Endometrium (tissue), 2 donors: ENCODE measurements at regions not wholly inside any gene's neighbourhood (a gene's known extent, or its start where the extent isn't known, plus 50 kb on each side); places are given as distances from the start of the nearest gene placed in this dataset.

ENCODE experiments used
- FAIRE-seq: peaks from 2 replicates; lab custom pipeline; 2012; peaks lifted over from hg19 to GRCh38; lab: Jason Lieb, UNC
- donor health status: control.
- donor health status: control.

DNA sequence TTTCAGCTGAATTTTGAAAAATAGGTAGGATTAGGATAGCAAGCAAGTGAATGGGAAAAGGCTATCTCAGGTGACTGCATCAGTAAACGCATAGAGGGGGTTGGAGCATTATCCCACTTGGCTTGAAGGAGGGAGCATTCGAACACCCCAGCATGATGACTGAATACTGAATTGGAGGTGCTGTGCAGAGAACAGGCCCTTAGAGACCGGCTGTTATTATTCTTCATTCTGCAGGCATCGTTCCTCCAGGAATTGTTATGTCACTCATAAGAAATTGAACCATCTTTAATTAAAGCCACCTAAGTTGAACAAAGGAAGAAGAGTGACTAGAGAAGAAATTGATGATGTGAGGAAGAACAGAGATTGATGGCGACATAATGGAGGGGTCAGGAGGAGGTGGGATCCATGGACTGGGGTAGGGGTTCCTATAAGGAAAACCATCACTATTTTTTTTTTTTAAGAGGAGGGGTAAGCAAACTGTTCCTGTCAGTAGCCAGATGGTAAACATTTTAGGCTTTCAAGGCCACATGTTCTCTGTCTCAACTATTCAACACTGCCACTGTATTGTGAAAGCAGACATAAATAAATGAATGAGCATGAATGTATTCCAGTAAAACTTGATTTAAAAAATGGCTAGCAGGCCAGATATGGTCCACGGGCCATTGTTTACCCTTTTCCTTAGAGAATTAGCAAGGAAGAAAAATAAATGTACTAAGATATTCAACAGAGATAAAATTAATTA is 264.7 kb upstream of the TAC1 start:
- no peak for FAIRE-seq

DNA sequence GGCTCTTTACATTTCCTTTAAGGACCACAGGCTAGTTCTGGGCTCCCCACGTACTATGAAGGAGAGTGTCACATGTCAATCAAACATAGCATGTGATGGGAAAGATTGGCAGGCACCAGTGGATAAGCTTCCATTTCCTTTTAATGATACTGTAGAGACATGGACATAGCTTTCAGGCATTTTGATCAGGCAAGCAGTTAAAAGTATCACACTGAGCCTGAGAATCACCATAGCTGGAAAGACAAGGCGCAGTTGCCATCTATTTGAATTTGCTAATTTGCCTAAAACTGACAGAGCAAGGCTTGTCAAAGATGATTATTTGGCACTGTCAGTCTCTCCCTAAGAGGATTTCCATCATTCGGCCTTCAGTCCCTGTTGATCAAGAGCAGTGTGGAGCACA is 263.4 kb upstream of the TAC1 start:
- FAIRE-seq: no peak

DNA sequence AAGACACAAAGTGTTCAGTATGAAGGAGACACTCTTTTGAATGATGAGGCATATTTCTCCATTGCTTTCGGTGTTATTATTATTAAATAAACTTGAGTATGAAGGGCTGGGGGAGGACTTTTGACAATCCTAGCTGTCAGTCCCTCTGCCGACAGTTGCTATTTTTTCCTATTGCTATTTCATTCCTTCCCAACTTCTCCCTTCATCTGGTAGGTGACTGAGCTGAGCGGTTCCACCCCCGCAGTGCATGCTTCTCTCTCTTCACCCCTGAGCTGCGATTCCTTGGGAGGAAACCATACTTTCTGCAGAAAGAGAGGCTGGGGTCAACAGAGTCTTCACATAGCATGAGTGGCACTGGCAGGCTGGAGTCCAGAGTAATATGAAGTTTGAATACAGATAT is 261.2 kb upstream of the TAC1 start:
- FAIRE-seq: no peak

DNA sequence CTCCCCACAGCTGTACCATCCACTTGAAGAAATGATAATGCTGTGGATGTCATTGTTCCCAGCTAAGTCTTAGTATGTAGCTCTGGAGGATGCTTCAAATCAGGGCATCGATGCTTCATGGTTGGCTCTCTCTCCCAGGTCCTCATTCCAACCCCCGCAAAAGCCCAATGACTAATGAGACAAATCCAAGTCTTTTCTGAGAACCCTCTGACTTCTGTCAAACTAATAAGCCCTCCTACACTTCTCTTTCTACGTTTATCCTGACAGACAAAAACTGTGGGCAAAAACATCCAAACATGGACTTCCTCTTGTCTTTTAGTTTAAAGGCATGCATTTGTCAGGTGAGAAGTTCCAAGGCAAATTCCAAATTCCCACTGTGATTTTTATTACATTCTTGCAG is 260.4 kb upstream of the TAC1 start:
- no peak for FAIRE-seq

DNA sequence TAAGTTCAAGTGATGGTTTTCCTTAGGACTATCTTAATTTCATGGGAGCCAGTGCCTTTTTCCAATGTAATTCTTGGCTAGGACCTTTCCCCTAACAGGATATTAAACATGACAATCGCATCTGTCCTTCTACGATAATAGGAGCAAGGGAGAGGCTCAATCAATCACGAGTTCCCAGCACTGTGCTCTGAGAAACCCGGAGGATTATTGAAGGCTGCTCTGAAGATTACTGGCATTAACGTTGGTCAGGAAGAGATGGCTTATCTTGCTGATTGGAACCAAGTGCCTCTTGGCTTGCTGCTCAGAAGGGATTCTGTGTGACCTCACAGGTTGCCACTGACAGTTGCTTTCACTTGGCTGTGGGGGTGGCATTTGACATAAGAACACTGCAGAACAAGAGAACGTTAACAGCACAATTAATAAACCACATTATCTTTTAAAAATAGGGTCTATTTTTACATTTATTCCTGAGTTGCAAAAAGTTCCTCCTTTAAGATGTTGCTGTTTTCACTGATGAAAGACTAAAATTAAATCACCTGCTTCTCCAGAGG is 252.1 kb upstream of the TAC1 start:
- no peak for FAIRE-seq

DNA sequence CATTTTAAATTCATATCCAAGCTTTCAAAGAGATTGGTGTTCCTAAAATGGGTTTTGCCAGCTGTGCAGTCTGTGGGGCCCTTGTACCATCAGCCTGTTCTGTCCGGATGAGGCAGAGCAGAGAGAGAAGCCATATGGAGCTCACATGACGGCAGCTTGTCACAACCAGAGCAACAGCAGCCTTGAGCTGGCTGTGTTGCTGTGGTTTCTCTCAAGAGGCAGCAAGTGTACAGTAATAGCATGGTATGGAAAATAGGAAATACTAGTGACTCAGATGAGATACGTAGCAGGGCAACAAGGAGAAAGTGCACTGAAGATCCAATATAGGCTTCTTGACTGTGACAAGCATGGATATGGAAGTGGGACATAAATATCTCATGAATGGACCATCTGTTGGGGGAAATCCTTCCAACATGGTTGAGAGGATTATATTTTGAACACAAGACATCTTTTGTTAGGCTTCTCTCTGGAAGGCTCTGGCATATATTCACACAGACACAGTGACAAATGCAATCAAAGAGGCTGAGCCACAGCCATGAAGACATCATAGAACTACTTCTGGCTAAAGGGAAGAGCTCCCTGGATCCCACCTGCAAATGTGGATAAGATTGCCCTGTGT is 251.0 kb upstream of the TAC1 start:
- FAIRE-seq: no peak

DNA sequence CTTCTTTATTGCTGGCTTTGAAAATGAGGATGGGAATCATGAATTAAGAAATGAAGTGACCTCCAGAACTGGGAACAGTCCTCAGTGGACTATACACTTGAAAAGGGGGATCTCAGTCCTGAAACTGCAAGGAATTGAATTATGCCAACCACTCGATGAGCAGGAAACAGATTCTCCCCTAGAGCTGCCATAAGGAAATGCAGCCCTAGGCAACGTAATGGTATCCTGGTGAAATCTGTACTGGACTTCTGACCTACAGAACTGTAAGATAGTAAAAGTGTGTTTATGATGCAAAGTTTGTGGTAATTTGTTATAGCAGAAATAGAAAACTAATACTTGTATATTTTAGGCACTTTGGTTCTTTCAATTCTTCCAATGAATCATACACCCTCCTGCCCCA is 236.4 kb upstream of the TAC1 start:
- FAIRE-seq: no peak

DNA sequence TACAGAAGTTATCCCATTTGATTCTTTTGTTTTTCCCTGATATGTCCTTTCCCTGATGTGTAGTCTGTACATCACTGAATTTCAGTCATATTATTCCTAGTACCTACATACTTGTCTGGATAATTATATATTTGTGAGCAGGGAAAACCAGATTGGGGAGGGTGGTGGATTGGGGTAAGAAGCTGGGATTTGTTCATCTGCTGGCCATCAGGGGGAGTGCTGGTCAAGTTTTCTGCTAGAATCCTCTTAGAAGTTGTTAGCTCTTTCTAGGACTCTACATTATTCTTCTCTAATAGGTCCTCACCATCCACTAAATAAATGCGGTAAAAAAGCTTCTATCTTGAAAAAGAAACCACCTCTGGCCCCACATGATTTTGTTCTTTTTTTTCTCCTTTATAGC is 232.7 kb upstream of the TAC1 start:
- no peak for FAIRE-seq

DNA sequence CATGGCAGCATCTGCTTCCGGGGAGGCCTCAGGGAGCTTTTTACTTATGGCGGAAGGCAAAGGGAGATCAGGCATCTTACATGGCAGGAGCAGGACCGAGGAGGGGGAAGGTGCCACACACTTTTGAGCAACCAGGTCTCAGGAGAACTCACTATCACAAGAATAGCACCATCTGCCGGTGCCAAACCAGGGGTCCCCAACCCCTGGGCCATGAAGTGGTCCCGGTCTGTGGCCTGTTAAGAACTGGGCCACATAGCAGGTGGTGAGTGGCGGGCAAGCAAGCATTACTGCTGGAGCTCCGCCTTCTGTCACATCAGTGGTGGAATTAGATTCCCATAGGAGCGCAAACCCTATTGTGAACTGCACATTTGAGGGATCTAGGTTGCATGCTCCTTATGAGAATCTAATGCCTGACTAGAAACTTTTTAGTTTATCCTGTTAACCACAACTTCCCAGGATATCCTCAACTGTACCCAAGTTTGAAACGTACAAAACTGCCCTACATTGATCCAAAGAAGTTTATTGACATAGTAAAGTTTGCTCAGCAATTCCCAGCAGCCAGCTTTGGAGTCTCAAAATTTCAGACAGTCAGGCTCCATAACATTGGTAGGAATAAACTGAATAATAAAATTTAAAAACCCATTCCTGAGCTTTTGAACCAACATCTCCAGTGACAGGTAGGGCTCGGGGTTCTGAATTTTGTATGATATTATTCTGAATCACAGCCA is 228.4 kb upstream of the TAC1 start:
- no peak for FAIRE-seq

DNA sequence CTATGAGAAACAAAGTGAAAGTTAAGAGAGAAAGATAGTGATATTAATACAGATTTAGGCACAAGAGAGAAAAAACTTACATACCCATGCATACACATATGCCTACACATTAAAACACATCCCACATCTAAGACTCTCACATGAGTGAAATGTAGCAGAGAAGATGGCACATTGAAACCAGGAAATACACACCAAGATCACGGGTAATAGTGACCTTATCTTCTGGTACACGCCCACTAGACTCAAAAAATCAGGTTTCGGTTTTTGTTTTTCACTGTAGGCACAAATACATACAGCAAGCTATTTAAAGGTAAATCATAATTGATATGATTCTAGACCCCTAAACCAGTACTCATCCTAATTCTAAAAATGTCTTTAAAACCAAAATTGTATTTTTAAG is 225.2 kb upstream of the TAC1 start:
- FAIRE-seq: no peak

DNA sequence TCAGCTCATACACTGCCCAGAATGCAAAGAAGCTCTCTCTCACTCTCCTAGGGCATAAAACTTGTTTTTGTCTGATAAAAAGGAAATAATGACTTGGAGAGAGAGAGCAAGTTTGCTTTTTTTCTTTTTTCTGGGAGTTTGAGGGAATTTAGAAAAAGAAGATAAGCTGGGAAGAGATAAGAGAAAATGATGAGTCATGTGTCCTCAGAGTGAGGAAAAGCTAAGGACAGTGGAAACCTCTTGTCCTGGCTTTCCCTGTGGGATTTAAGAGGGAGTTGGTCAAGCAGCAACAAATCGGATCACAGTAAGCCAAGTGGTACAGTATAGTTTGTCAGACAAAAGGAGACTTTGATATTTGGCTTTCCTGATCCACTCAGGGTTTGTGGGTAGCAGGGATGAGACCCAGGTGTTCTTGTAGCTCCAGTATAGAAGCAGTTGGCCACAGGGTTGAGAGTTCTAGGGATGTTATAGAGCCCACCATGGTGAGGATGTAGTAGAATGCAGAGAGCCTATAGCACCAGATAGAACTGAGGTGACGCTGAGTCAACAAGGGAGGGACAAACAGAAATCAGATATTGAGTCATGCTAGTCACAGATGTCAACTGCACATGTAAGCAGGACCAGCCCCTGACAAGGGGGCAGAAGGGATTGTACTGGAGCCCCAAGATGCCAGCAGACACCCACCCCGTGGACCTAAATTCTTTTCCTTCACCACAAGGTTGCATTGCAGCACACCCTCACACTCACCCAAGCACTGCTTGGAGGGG is 219.3 kb upstream of the TAC1 start:
- FAIRE-seq: no peak

DNA sequence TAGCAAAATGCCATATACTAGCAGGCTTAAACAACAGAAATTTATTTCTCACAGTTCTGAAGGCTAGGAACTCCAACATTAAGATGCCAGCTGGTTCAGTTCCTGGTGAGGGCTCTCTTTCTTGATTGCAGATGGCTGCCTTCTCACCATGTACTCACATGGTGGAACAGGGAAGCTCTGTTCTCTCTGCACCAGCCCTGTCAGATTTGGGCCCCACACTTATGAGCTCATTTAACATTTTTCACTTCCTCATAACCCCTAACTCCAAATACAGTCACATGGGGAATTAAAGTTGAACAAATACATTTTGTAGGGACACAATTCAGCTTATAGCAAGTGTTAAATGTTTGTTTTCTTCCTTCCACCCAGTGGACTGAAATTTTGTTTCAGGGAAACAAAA is 218.6 kb upstream of the TAC1 start:
- no peak for FAIRE-seq

DNA sequence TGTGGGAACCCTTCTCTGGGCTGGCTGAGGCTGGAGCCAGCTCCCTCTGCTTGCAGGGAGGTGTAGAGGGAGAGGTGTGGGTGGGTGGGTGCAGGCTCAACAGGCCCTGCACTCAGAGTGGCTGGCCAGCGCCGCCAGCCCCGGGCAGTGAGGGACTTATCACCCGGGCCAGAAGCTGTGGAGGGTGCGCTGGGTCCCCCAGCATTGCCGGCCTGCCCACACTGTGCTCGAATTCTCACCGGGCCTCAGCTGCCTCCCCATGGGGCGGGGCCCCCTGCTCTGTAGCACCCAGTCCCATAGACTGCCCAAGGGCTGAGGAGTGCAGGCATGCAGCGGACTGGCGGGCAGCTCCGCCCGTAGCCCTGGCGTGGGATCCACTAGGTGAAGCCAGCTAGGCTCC is 190.7 kb upstream of the TAC1 start:
- no peak for FAIRE-seq

DNA sequence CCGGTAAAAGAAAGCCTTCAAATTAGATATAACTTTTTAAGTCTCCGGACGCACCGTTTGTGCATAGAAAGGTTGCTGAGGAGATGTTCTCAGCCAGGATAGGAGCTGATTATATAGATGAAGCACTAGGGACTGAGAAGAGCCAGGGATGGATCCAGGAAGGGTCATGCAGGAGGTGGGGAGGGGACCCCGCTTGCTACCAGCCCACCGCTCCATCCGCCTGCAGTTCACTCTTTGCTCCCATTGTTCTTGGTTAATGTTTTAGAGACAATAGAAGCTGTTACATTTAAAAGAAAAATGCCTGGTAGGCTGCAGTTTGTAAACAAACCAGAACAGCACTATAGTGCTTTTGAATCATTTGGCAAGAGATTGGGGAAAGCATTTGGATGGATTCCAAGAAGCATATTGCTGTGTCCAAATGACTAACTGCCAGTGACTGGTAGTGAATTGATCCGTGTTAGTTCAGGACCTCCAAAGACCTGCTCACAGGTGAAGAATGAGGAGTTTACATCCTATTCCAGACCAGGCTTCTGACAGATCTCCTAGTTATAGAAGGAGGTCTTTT is 175.9 kb upstream of the TAC1 start:
- FAIRE-seq: no peak

DNA sequence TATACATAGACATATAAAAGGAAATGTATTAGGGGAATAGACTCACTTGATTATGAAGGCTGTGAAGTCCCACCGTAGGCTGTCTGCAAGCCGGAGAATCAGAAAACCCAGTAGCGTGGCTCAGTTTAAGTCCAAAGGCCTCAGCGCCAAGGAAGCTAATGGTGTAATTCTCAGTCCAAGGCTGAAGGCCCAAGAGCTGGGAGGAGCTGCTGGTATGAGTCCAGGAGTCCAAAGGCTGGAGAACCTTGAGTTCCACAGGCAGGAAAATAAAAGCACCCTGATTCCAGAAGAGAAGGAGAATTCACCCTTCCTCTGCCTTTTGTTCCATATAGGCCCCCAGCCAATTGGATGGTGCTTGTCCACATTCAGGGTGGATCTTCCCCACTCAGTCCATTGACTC is 166.2 kb upstream of the TAC1 start:
- no peak for FAIRE-seq

DNA sequence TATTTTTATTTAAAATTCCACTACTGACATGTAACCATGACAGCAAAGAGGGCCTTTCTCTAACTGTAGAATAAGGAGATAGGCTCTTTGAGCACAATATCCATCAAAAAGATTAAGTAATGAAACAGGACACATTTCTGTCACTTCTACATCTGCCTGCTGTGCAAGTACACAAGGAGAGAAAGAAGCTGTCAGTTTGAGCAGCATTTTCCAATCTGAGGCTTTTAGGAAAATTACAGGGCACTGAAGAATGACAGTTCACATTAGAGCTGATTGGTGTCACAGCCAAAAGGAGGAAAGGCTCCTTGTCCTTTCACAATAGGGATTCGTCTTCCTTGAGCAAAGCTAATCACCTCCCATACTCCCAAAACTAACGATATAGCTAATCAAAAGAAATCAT is 158.8 kb upstream of the TAC1 start:
- FAIRE-seq: no peak

DNA sequence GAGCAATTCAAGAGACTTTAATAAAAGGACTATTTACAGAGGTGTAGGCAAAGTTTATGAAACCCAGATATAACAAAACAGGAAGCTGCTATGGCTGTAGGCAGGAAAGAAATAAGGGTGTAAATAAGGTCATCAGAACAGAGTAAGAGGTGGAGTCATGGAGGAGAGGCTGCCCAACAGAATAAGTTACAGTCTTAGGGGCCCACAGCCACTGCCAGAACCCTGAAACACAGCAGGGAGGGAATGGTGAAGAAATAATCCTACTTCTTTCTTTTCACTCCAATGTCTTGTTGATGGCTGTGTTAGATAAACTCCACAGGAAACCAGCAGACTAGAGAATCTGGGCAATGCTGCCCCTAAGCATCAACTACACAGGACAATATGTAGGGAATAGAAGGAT is 155.8 kb upstream of the TAC1 start:
- no peak for FAIRE-seq

DNA sequence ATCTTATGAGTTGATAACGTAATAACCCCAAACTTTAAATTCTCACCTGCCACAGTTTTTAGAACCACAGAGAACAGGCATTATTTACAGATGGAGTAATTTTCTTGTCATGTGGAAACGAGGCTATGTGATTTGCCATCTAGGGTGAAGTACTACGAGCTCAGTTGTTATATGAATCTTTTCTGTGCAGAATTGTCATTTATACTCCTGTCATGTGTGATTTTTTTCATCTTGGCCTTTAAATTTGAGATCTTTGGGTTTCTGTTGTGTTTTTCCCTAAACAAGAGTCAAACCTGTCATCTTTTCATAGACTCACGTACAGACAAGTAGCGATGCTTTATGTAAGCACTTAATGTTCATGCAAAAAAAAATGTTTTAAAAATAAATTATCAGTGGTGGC is 153.7 kb upstream of the TAC1 start:
- no peak for FAIRE-seq

DNA sequence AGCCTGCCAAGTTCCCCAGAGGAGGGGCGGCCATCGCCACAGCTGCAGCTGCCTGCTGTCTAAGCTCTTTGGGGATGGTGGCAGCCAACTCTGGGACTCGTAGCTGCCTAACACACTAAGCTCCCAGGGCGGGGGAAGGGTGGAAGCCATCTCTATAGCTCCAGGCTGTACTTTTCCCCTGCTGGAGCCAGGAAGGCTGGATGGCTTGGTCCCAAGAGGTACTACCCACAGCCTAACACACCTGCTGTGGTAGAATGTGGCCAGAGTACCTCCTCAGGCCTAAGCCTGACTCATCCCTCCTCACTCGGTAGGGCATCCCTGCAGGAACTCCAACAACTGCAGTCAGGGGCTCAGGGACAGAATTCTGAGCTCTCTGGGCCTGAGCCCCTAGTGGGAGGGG is 151.7 kb upstream of the TAC1 start:
- FAIRE-seq: no peak

DNA sequence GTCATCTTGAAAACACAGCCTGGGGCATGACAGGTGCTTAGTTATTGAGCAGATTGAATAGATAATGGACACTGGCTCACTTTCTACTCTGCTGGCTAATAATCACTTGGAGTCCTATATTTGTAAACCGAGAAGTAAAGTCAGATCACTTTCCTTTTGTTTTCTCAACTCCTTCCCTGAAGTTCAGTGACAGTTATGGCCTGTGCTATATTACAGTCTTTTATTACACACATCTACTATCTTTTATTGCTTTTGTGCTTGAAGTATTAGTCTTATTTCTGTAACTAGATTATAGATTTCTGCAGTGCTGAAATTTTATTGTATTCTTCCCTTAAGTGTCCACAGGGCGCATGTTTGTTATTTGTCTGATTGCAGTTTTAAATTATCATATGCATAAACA is 136.4 kb upstream of the TAC1 start:
- FAIRE-seq: no peak

DNA sequence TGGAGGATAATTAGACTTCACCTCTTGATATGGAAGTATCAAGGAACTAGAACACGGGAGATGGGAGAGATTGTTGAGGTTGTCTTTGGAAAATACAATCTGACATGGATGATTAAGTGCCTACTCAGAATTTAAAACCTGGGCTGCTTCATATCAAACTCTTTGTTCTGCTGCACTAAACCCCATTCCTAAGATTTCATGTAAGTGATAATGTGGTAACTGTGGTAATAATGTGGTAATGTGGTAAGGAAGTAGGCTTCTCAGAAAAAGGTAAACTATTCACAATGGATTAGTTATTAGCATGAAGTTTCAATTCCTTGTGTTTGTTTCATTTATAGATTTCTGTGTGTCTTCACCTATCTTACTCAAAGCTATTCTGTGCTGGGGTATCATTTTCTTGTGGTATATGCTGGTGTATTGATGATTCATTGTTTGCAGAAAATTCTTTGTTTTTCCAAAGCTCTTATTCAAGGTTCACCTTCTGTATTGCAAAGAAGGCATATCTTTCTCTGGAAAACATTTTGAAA is 129.9 kb upstream of the TAC1 start:
- no peak for FAIRE-seq

DNA sequence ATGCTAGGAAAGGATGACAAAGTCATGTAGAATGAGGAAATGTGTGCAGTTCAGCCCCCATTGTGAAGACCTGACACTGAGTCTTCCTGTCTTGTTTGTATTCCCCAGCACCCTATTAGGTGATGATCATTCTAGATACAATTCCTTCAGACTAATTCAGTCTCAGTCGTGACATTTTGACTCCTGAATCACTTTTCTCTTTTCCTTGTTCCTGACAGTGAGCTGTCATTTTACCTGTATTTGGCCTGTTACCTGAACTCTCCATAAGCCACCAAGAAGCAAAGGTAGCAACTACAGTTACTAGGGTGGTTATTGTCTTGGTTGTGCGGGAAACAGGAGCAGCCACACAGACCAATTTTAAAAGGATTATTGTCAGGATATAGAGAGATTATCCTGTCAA is 111.4 kb upstream of the TAC1 start:
- no peak for FAIRE-seq
